ENCODE measurements at regions not wholly inside any gene's neighbourhood (a gene's known extent, or its start where the extent isn't known, plus 50 kb on each side); places are given as distances from the start of the nearest gene placed in this dataset.
A peak's percentile ranks its signal among the peaks of the same experiment; 100 is the strongest.

DNA sequence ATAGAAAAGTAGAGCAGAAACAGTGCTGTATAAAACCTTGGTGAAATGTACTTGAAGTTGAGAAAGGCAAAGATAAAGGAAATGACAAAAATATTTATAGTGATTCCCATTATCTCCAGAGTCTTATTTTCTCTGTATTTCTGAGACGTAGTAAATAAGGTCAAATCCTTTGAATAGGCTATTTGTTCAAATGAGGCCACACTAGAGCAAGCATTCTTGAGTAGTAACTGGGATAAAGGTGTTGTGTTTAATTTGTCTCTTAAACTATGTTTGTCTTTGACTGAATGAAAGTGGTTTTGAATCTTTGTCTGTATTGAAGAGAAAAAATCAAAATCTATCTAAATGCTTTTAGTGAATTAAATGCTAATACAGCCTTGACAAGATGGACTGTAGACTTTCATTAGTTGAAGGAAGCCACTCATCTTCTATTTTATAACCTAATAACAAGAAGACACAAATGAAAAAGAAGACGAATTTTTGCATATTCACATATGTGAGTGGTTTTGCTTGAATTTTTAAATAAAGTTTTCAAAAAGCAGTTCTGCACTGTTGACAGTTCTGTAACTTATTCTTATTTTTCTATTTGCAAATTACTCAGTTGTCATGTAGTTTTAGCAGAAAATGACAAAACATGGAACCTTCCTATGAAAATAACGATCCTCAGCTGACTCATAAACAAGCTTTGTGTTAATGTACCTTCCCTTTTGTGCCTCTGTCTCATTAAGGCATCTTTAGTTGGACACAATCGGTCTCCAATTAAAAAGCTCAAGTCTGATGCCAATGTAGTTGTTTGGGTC is 94.8 kb upstream of the PCDH18 start:
- DNase-seq, result no peak

DNA sequence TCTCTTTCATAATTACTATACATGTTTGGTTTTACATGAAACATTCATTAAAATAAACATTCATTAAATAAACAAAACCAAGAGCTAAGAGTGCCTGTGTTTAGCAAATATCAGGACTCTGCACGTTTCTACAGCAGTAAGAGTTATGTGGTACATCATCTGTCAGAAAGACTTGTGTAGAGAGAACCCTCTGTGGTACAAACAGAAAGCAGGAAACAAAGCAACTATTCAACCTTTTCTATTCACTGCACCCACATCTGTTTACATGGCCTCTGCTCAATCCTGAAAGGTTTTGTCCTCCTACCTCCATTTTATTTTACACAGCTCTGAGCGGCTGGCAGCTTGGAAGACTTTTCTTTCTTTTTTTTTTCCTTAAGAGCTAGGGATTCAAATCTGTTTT is 90.7 kb upstream of the PCDH18 start:
- DNase-seq, result no peak

DNA sequence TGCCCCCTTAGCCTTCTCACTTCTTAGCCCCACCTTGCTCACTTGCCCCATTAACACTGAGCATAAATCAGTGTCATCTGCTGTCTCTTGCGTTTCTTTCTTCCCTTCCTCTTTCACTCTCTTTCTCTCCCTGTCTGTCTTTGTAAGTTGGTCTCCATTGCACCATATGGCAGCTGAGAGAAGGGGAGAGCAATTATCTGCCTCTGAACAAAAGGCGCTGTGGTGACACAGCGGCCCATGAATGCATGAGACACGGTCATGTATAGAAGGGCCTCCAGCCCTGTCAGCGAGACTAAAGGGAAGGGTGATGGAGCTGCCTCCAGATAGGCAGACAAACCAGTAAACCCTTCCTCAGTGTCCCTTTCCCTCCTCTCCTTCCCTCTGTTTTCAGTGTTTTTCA is 88.8 kb upstream of the PCDH18 start:
- peak; percentile 23 for DNase-seq

DNA sequence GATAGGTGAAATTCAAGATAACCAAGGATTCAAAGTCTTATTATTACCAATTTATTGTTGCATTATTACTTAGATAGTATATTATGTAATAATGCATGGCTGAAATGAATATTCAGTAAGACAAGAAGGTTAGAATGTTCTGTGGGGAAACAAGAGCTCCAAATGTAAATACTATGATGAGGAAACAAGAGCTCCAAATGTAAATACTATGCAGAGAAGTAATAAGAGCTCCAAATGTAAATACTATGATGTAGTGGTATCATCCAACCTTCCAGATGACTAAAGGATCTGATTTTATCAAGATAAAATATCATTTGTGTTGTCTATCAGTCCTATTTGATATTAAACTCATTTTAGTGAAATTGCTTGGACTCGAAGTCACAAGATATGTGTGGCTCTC is 82.2 kb upstream of the PCDH18 start:
- DNase-seq, result no peak

DNA sequence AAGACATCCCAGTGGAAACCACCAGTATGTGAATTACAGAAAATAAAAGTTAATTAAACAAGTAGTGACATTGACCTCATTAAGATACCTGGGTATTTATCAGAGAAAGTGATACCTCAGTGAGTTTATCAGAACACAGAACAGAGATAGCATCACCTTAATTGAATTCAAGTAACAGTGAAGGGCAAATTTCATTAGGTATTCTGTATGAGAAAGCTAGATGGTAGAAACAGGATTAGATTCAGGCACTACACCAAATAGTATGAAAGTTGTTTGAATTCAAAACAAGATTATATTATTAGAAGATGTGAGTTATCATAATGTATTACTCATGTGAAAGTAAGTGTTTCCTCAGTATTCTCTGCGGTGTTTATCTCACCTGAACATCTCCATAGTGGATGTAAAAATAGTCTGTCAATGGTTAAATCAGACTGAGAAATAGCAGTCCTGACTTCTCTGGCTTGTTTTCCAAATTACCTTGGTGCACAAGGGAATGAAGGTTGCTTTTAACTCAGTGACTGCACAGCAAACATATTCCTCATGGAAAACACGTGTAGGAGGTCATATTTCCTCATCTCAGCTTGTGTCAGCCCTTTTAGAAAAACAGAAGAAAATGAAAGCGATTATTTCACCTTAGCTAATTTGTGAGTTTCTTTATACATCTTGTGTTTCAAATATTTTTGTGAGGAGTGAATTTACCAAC is 79.9 kb upstream of the PCDH18 start:
- DNase-seq, result no peak

DNA sequence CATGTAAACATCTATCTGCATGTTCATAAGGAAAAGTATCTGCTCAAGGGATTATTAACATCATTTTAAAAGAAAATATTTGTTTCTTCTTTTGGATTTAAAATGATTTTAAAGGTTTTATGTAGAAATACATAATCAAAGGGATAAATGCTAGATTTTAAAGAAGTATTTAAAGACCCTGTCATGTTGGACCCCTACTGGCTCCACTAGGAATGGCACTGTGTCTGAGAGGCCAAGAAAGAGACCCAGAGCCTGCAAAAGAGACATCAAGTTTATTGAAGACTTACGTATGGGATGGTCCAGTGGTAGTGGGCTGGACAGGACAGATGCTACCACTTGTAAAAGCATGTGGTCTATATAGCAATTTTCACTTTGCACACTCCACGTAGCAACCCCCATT is 78.7 kb upstream of the PCDH18 start:
- DNase-seq, result peak; percentile 23

DNA sequence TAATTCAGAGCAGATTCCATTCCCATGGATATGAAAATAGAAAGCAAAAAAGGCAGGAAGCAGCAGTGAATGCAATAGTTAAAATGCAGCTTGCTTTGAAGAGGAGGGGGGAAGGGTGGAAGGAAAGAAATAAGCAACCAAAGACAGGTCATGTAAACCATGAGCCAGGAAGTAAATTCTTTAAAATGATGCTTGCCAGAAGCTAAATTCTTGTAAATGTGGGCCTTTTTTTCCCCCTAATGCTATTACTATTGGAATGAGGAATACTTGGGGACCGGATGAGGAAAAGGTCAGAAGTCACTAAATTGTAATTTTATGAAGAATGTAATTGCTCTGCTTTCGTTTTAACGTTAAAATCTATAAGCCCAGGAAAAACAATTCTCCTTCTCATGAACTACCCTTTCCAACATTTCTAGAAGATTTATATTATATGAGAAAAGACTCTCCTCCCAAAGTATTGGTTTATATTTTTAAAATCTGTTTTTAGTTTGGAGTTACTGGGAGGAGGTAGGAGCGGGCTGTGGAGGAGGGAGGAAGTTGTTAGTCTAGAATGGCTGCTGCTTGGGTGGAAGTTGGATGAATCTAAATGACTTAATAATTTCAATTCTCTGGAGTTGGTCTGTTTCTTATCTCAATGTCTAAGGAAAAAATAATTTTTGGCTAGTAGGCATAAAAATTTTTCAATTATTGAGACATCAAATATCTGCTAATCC is 77.6 kb upstream of the PCDH18 start:
- peak; percentile 76 for DNase-seq

DNA sequence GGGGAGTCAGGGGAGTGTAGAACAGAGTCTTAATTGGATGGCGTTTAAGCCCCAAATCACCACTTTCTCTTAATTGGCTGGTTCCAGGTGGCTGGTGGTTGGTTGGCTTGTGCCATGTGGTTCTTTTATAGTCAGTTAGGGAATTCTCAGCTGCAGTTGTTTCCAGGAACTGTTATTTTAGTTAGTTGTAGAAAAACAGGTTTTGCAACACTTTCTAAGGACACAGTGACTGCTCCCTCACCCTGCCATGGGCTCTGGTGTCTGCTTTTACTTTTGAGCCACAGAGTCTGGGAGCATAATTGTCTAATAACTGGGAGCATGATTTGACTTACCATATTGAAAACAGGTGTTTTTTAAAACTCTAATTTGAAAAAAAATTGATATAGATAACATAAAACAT is 75.8 kb upstream of the PCDH18 start:
- no peak for DNase-seq

DNA sequence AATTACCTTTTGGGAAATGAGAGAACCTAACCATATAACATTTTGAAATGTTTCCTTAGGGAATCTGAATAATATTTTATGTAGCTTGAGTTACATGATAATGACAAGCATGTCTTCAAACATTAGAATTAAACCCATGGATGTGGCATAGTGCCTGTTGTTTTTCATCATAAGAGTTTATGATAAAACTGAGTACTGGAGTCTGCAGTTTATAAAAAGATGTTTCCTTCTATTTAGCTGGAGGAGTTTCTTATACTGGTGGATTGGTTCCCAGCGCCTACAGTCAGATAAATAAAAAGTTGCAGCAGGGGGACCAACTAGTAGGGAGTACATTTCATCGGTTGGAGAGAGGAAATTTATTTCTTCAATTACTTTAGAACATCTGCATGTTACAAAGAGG is 70.1 kb upstream of the PCDH18 start:
- no peak for DNase-seq

DNA sequence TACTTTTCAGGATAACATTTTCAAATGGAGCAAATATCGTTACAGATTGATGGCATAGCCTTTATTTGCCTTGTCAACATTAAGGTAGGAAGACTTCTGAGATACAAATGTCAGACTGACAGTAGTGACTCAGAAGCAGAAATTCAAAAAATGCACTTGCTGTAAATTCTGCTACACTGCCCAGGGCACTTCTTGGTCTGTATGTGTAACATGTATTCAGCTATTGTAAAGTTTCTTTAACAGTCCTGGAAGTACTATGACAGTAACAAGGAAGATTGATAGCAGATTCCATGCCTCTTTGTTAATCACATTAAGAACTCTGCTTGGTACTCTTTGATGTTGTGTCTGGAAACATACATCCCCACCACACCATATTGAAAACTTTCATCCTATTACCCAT is 69.6 kb upstream of the PCDH18 start:
- peak; percentile 43 for DNase-seq

DNA sequence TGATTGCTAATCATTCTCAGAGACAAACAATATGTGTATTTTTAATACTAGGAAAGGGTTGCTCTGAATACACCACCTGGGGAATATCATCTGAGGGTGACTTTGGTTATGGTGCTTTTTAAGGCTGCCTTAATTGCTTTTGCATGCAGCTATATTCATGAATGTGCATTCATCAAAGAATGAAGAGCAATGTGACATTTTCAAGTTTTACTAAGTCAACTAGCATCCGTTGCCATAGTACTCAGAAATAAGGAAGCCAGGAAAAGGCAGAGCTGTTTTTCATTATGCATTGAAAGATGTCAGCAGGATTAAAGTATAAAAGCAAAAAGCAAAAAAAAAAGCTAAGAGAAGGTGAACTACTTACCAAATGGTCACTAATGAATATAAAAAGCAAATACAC is 67.4 kb upstream of the PCDH18 start:
- DNase-seq, result no peak

DNA sequence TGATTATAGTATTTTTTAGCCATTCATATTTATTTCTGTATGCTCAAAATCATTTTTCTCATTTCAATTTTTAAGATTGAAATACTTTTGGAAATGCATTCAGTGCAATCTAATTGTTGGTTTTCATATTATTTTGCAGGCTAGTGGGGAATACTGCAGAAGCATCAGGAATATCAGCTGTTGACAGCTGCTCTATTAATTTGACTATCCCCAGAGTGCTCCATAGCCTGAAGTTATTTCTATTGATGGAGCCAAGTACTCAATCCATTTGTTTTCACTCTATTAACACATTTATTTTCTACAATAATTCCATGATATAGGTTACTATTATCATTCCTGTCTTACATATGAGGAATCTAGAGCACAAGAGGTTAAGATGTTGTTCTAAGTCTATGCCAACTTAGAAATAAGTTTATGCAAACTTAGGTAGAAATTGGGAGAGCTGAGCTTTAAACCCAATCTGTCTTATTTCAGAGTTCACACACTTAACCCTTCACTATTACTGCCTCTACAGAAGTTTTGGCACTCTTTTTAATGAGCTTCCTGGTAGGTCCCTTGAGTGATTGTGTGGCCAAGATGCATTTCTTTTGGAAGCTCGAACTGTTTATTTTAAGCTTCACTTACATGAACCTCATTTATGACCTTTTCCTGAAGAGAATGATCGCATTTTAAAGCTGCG is 65.6 kb upstream of the PCDH18 start:
- no peak for DNase-seq

DNA sequence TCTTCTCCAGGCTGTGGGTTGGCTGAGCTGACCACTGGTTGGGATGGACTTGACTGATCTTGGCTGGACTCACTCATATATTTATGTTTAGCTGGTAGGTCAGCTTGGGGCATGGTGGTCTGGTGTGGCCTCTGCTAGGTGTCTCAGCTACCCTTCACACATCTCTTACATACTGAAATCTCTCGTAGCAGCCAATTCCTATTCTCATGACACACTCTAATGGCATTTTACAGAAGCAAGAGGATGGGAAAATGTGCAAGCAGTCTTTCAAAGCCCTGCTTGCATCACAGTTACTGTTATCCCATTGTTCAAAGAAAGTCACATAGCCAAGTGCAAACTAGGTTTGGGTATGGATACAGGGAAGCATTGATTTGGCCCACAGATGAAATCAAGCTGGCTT is 55.5 kb upstream of the PCDH18 start:
- DNase-seq, result no peak

DNA sequence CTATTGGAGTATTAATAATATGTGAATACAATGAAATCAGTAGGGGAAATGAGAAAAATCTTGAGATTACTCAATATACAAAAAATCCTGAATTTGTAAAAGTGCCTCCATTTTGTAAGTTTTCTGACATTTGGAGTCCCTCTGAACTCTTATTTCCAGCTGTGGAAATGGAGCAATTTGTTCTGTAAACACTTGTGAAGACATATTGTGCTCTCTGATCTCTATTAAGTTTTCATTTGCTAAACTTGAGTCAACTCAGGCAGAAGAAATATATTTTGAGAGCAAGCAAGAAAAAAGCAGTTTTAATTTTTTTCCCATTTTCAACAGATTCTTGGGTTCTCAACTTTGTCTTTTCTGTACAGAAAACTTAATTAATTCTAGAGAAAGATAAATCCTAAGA is 51.4 kb upstream of the PCDH18 start:
- DNase-seq, result no peak

Data from fibroblast of skin of scalp (primary cell).